HEK293T (cell line): ENCODE measurements at regions not wholly inside any gene's neighbourhood (a gene's known extent, or its start where the extent isn't known, plus 50 kb on each side); places are given as distances from the start of the nearest gene placed in this dataset.

Experiments
- CTCF ChIA-PET: fragments of 350-600 bp; formaldehyde crosslinking; extraction: SDS; loops from one replicate; lab custom pipeline; 2021; ENCODE audit warnings: antibody characterized with exemption, inconsistent platforms; lab: Yijun Ruan, JAX
- POLR2A ChIA-PET: fragments of 350-600 bp; formaldehyde crosslinking; extraction: SDS; loops from one replicate; lab custom pipeline; 2020; ENCODE audit warnings: antibody characterized with exemption, inconsistent platforms; lab: Yijun Ruan, JAX
- DNase-seq: peaks from one replicate; pipeline ENCODE4 v3.0.0; 2012; ENCODE audit warnings: mixed read lengths; ENCODE audit errors: extremely low spot score
- ARNT ChIP-seq: fragments of 450-650 bp; IDR thresholded peaks from 2 replicates; pipeline ENCODE4 v1.6.1; 2017; ENCODE audit warnings: mild to moderate bottlenecking
- BHLHE40 ChIP-seq: fragments of 450-650 bp; IDR thresholded peaks from 2 replicates; pipeline ENCODE4 v1.6.1; 2016; ENCODE audit warnings: mild to moderate bottlenecking, moderate library complexity, borderline replicate concordance
- CTBP1 ChIP-seq: fragments of 450-650 bp; IDR thresholded peaks from 2 replicates; pipeline ENCODE4 v1.6.1; 2016; ENCODE audit warnings: borderline replicate concordance
- ELF4 ChIP-seq: fragments of 450-650 bp; IDR thresholded peaks from 2 replicates; pipeline ENCODE4 v1.6.1; 2017; ENCODE audit warnings: antibody characterized with exemption
- FOXA1 ChIP-seq: fragments of 450-650 bp; IDR thresholded peaks from 2 replicates; pipeline ENCODE4 v1.6.1; 2016; ENCODE audit warnings: mild to moderate bottlenecking
- FOXK2 ChIP-seq: fragments of 450-650 bp; IDR thresholded peaks from 2 replicates; pipeline ENCODE4 v1.6.1; 2016; ENCODE audit warnings: mild to moderate bottlenecking
- FOXM1 ChIP-seq: fragments of 450-650 bp; IDR thresholded peaks from 2 replicates; pipeline ENCODE4 v1.6.1; 2017; ENCODE audit warnings: mild to moderate bottlenecking, borderline replicate concordance
- HDGF ChIP-seq: fragments of 450-650 bp; IDR thresholded peaks from 2 replicates; pipeline ENCODE4 v1.6.1; 2017; ENCODE audit warnings: antibody characterized with exemption, borderline replicate concordance
- L3MBTL2 ChIP-seq: fragments of 450-650 bp; conservative IDR thresholded peaks from 2 replicates; pipeline ENCODE4 v1.6.1; 2016; ENCODE audit warnings: mild to moderate bottlenecking
- LEF1 ChIP-seq: fragments of 450-650 bp; IDR thresholded peaks from 2 replicates; pipeline ENCODE4 v1.6.1; 2017; ENCODE audit warnings: mild to moderate bottlenecking, borderline replicate concordance
- NFRKB ChIP-seq: fragments of 450-650 bp; IDR thresholded peaks from 2 replicates; pipeline ENCODE4 v1.6.1; 2016; ENCODE audit warnings: mild to moderate bottlenecking, moderate library complexity
- PKNOX1 ChIP-seq: fragments of 450-650 bp; IDR thresholded peaks from 2 replicates; pipeline ENCODE4 v1.6.1; 2016
- SP1 ChIP-seq: fragments of 450-650 bp; IDR thresholded peaks from 2 replicates; pipeline ENCODE4 v1.6.1; 2017
- SUZ12 ChIP-seq: fragments of 450-650 bp; IDR thresholded peaks from 2 replicates; pipeline ENCODE4 v1.6.1; 2016; ENCODE audit warnings: mild to moderate bottlenecking
- TARDBP ChIP-seq: fragments of 450-650 bp; IDR thresholded peaks from 2 replicates; pipeline ENCODE4 v1.6.1; 2016
- ZNF384 ChIP-seq: fragments of 450-650 bp; IDR thresholded peaks from 2 replicates; pipeline ENCODE4 v1.6.1; 2016

GRCh38 chr5:174500636-174501035, 223.7 kb upstream of the MSX2 start:
- ChIA-PET POLR2A (no interaction called here), CTCF (no interaction called here)

GRCh38 chr5:174501461-174502069, 222.8 kb upstream of the MSX2 start:
- DNase-seq = no peak

More at GRCh38 chr5:174500636-174501035, 223.7 kb upstream of the MSX2 start:
- no peak for TF ChIP-seq CTBP1
- no peak for TF ChIP-seq ELF4
- no peak for DNase-seq

GRCh38 chr5:174503086-174503460, 221.3 kb upstream of the MSX2 start:
- no peak for DNase-seq
- ChIA-PET POLR2A (interaction anchor here (1.2 to 2.1 kb wide), 5 partner anchors 11 to 223 kb away, joined by 3 to 12 read pairs (median 4); no protein-coding TSS in a partner anchor), CTCF (interaction anchor here (0.7 to 2.2 kb wide), 4 partner anchors 20 to 777 kb away, joined by 3 to 9 read pairs (median 4); no protein-coding TSS in a partner anchor)
- TF ChIP-seq NFRKB (no peak), CTBP1 (no peak), BHLHE40 (no peak), SUZ12 (no peak), ARNT (no peak), FOXK2 (no peak), HDGF (no peak), FOXA1 (no peak), FOXM1 (no peak), PKNOX1 (no peak), L3MBTL2 (no peak), SP1 (no peak), ELF4 (no peak), LEF1 (no peak), TARDBP (no peak), ZNF384 (no peak)

More at GRCh38 chr5:174501461-174502069, 222.8 kb upstream of the MSX2 start:
- POLR2A ChIA-PET = interaction anchor here (0.8 kb wide), 1 partner anchor 72 kb away, joined by 3 read pairs; no protein-coding TSS in a partner anchor
- no peak for TF ChIP-seq ARNT
- TF ChIP-seq ELF4 = no peak
- no peak for TF ChIP-seq ZNF384
- TF ChIP-seq FOXK2 = no peak
- TF ChIP-seq FOXA1 = no peak
- no peak for TF ChIP-seq CTBP1
- no peak for TF ChIP-seq FOXM1
- TF ChIP-seq SP1 = no peak
- TF ChIP-seq TARDBP = no peak
- TF ChIP-seq PKNOX1 = no peak
- TF ChIP-seq BHLHE40 = no peak
- no peak for TF ChIP-seq L3MBTL2
- no peak for TF ChIP-seq LEF1
- TF ChIP-seq SUZ12 = no peak
- no peak for TF ChIP-seq NFRKB
- TF ChIP-seq HDGF = no peak
- CTCF ChIA-PET = no interaction called here

- ChIA-PET POLR2A (interaction anchor here (0.6 to 2.1 kb wide), 7 partner anchors 12 to 222 kb away, joined by 3 to 12 read pairs (median 4); no protein-coding TSS in a partner anchor), CTCF (interaction anchor here (0.7 to 2.2 kb wide), 6 partner anchors 20 to 776 kb away, joined by 3 to 9 read pairs (median 4); no protein-coding TSS in a partner anchor)
- peak; percentile 66 for DNase-seq
- peak; percentile 72 for TF ChIP-seq PKNOX1
- TF ChIP-seq CTBP1 = peak; percentile 49; the same call in 1 of the 2 replicates
- TF ChIP-seq ZNF384 = no peak
Measured at GRCh38 chr5:174503461-174504265, 220.7 kb upstream of the MSX2 start.

GRCh38 chr5:174504266-174504726, 220.1 kb upstream of the MSX2 start:
- DNase-seq = no peak
- TF ChIP-seq SUZ12 (no peak), LEF1 (no peak), FOXA1 (no peak), ARNT (no peak), L3MBTL2 (no peak), CTBP1 (no peak), SP1 (no peak), TARDBP (no peak), FOXK2 (no peak), FOXM1 (no peak), BHLHE40 (no peak), HDGF (no peak)
- CTCF ChIA-PET = interaction anchor here (0.5 to 2.2 kb wide), 5 partner anchors 19 to 220 kb away, joined by 3 to 9 read pairs (median 4); partner anchors contain the start of gene MSX2
- POLR2A ChIA-PET = interaction anchor here (0.6 to 2.1 kb wide), 7 partner anchors 12 to 221 kb away, joined by 3 to 12 read pairs (median 4); no protein-coding TSS in a partner anchor
